WTC11 (cell line): ENCODE measurements at regions not wholly inside any gene's neighbourhood (a gene's known extent, or its start where the extent isn't known, plus 50 kb on each side); places are given as distances from the start of the nearest gene placed in this dataset.

Experiments
- ATAC-seq: fragments of 200-7000 bp; cut with Tn5 transposase; 2 replicates; pipeline ENCODE4 v1.10.0; 2021; ENCODE audit warnings: mild to moderate bottlenecking, moderate library complexity
- CTCF ChIA-PET: fragments of 300-600 bp; sonication (Branson Sonifier 250); formaldehyde crosslinking; loops from one replicate; lab custom pipeline; 2021; ENCODE audit warnings: antibody characterized with exemption; lab: Charles Lee
- POLR2A ChIA-PET: fragments of 350-600 bp; sonication (Branson Sonifier 250); formaldehyde crosslinking; loops from one replicate; lab custom pipeline; 2021; ENCODE audit warnings: antibody characterized with exemption; lab: Charles Lee
- DNase-seq: peaks from one replicate; pipeline ENCODE4 v3.0.0; 2021; ENCODE audit warnings: low spot score
- H3K27ac Mint-ChIP-seq: 2 replicates; pipeline ENCODE4 v1.8.0; 2021; ENCODE audit warnings: mixed read lengths
- H3K27me3 Mint-ChIP-seq: 2 replicates; pipeline ENCODE4 v1.8.0; 2021; ENCODE audit warnings: low read depth, mild to moderate bottlenecking, moderate library complexity, mixed read lengths
- H3K36me3 Mint-ChIP-seq: 2 replicates; pipeline ENCODE4 v1.8.0; 2021; ENCODE audit warnings: mixed read lengths
- H3K4me1 Mint-ChIP-seq: 2 replicates; pipeline ENCODE4 v1.8.0; 2022; ENCODE audit warnings: mixed read lengths
- H3K4me3 Mint-ChIP-seq: 2 replicates; pipeline ENCODE4 v1.8.0; 2021; ENCODE audit warnings: mild to moderate bottlenecking, moderate library complexity, mixed read lengths
- H3K9me3 Mint-ChIP-seq: 2 replicates; pipeline ENCODE4 v1.8.0; 2021; ENCODE audit warnings: mixed read lengths
- AR ChIP-seq: fragments of 250-450 bp; sonication (Bioruptor Pico); IDR thresholded peaks from 2 replicates; pipeline ENCODE4 v1.9.0; 2021; ENCODE audit warnings: mild to moderate bottlenecking
- CREB1 ChIP-seq: sonication (generic); formaldehyde crosslinking; IDR thresholded peaks from 2 replicates; pipeline ENCODE4 v1.8.0; 2023; ENCODE audit warnings: mild to moderate bottlenecking, missing genetic modification reagents
- HMGA2 ChIP-seq: fragments of 250-450 bp; sonication (Bioruptor Pico); IDR thresholded peaks from 2 replicates; pipeline ENCODE4 v1.4.0; 2021; ENCODE audit warnings: mild to moderate bottlenecking, moderate library complexity
- HMGXB4 ChIP-seq: sonication (generic); formaldehyde crosslinking; IDR thresholded peaks from 2 replicates; pipeline ENCODE4 v1.8.1; 2023; ENCODE audit warnings: mild to moderate bottlenecking, moderate library complexity, missing genetic modification reagents
- IRF2 ChIP-seq: sonication (generic); formaldehyde crosslinking; IDR thresholded peaks from 2 replicates; pipeline ENCODE4 v1.8.0; 2022; ENCODE audit warnings: low read depth, missing genetic modification reagents, borderline replicate concordance
- KAT7 ChIP-seq: sonication (generic); formaldehyde crosslinking; IDR thresholded peaks from 2 replicates; pipeline ENCODE4 v1.8.1; 2023; ENCODE audit warnings: missing genetic modification reagents, mild to moderate bottlenecking, borderline replicate concordance
- PRRX2 ChIP-seq: fragments of 250-450 bp; sonication (Bioruptor Pico); IDR thresholded peaks from 2 replicates; pipeline ENCODE4 v1.8.0; 2021; ENCODE audit warnings: mild to moderate bottlenecking
- RORB ChIP-seq: fragments of 250-450 bp; sonication (Bioruptor Pico); IDR thresholded peaks from 2 replicates; pipeline ENCODE4 v1.9.0; 2021; ENCODE audit warnings: mild to moderate bottlenecking
- TCF7 ChIP-seq: sonication (generic); formaldehyde crosslinking; IDR thresholded peaks from 2 replicates; pipeline ENCODE4 v1.8.0; 2022; ENCODE audit warnings: mild to moderate bottlenecking, low read depth, missing genetic modification reagents, moderate library complexity
- TEAD4 ChIP-seq: sonication (generic); formaldehyde crosslinking; IDR thresholded peaks from 2 replicates; pipeline ENCODE4 v1.8.0; 2022; ENCODE audit warnings: mild to moderate bottlenecking, missing genetic modification reagents
- ZBTB21 ChIP-seq: sonication (generic); formaldehyde crosslinking; IDR thresholded peaks from 2 replicates; pipeline ENCODE4 v1.8.1; 2023; ENCODE audit warnings: mild to moderate bottlenecking, missing genetic modification reagents, borderline replicate concordance
- ZNF219 ChIP-seq: sonication (generic); formaldehyde crosslinking; IDR thresholded peaks from 2 replicates; pipeline ENCODE4 v1.8.0; 2023; ENCODE audit warnings: missing genetic modification reagents, mild to moderate bottlenecking, borderline replicate concordance
- ZNF232 ChIP-seq: sonication (generic); formaldehyde crosslinking; IDR thresholded peaks from 2 replicates; pipeline ENCODE4 v1.8.0; 2022; ENCODE audit warnings: mild to moderate bottlenecking, missing genetic modification reagents
- ZNF263 ChIP-seq: sonication (generic); formaldehyde crosslinking; IDR thresholded peaks from 2 replicates; pipeline ENCODE4 v1.8.1; 2022; ENCODE audit warnings: low read depth, mild to moderate bottlenecking, moderate library complexity, missing genetic modification reagents
- ZNF317 ChIP-seq: sonication (generic); formaldehyde crosslinking; IDR thresholded peaks from 2 replicates; pipeline ENCODE4 v1.8.1; 2023; ENCODE audit warnings: low read depth, mild to moderate bottlenecking, moderate library complexity, missing genetic modification reagents, borderline replicate concordance
- TF ChIP-seq, protein P1 (sequence below): sonication (generic); formaldehyde crosslinking; IDR thresholded peaks from 2 replicates; pipeline ENCODE4 v1.8.0; 2022; ENCODE audit warnings: mild to moderate bottlenecking, missing genetic modification reagents
- TF ChIP-seq, protein P2 (sequence below): sonication (generic); formaldehyde crosslinking; IDR thresholded peaks from 2 replicates; pipeline ENCODE4 v1.8.0; 2023; ENCODE audit warnings: missing genetic modification reagents
- TF ChIP-seq, protein P3 (sequence below): sonication (generic); formaldehyde crosslinking; IDR thresholded peaks from 2 replicates; pipeline ENCODE4 v1.8.1; 2022; ENCODE audit warnings: mild to moderate bottlenecking, moderate library complexity, missing genetic modification reagents
- TF ChIP-seq, protein P4 (sequence below): fragments of 250-450 bp; sonication (Bioruptor Pico); IDR thresholded peaks from 2 replicates; pipeline ENCODE4 v2.1.2; 2022; ENCODE audit warnings: mild to moderate bottlenecking, moderate library complexity
- TF ChIP-seq, protein P5 (sequence below): sonication (generic); formaldehyde crosslinking; IDR thresholded peaks from 2 replicates; pipeline ENCODE4 v1.8.1; 2023; ENCODE audit warnings: mild to moderate bottlenecking, missing genetic modification reagents

GRCh38 chr13:22825186-22825585 is 355.6 kb upstream of the SGCG start:
- TF ChIP-seq HMGA2 (CRISPR knock-in tag) = no peak
- TF ChIP-seq, protein P1, sequence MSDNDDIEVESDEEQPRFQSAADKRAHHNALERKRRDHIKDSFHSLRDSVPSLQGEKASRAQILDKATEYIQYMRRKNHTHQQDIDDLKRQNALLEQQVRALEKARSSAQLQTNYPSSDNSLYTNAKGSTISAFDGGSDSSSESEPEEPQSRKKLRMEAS (CRISPR knock-in tag) = no peak
- TF ChIP-seq ZNF232 (CRISPR knock-in tag) = no peak
- TF ChIP-seq, all 79 proteins: peak for 0
- ChIA-PET POLR2A (no interaction called here), CTCF (no interaction called here)
- no peaks in the 10 kb centered on the region for H3K27me3 Mint-ChIP-seq
- ATAC-seq (no peak), DNase-seq (no peak)
- H3K27ac Mint-ChIP-seq = no peak overlapping the region
- no peak overlapping the region for H3K4me3 Mint-ChIP-seq
- H3K4me1 Mint-ChIP-seq = no peaks in the 10 kb centered on the region
- no peaks in the 10 kb centered on the region for H3K36me3 Mint-ChIP-seq
- H3K9me3 Mint-ChIP-seq = peaks cover 11% of the 10 kb centered on the region

DNA sequence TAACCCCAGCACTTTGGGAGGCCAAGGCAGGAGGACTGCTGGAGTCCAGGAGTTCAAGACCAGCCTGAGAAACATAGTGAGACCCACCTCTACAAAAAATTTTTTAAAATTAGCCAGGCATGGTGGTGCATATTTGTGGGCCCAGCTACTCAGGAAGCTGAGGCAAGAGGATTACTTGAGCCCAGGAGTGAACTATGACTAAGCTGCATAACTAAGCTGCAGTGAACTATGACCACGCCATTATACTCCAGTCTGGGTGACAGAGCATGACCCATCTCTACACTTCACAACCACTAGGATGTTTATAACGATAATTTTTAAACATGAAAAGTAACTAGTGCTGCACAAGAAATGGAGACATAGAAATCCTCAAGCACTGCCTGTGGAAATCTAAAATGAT is 352.7 kb upstream of the SGCG start:
- peaks cover 3% of the 10 kb centered on the region; the same call in 1 of the 2 replicates for H3K27me3 Mint-ChIP-seq
- CTCF ChIA-PET = interaction anchor here (1.1 kb wide), 1 partner anchor 87 kb away, joined by 3 read pairs; no protein-coding TSS in a partner anchor
- H3K36me3 Mint-ChIP-seq = no peaks in the 10 kb centered on the region
- DNase-seq (no peak), ATAC-seq (no peak)
- no peak for TF ChIP-seq IRF2 (CRISPR knock-in tag)
- TF ChIP-seq ZBTB21 (CRISPR knock-in tag) = no peak
- no peak for TF ChIP-seq TCF7 (CRISPR knock-in tag)
- TF ChIP-seq TEAD4 (CRISPR knock-in tag) = no peak
- TF ChIP-seq, protein P2, sequence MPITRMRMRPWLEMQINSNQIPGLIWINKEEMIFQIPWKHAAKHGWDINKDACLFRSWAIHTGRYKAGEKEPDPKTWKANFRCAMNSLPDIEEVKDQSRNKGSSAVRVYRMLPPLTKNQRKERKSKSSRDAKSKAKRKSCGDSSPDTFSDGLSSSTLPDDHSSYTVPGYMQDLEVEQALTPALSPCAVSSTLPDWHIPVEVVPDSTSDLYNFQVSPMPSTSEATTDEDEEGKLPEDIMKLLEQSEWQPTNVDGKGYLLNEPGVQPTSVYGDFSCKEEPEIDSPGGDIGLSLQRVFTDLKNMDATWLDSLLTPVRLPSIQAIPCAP (CRISPR knock-in tag) = no peak
- no peak for TF ChIP-seq ZNF219 (CRISPR knock-in tag)
- POLR2A ChIA-PET = no interaction called here
- peaks cover 8% of the 10 kb centered on the region for H3K9me3 Mint-ChIP-seq
- H3K4me1 Mint-ChIP-seq = no peaks in the 10 kb centered on the region
- H3K4me3 Mint-ChIP-seq = no peak overlapping the region
- H3K27ac Mint-ChIP-seq = no peak overlapping the region

- Mint-ChIP-seq H3K36me3 (no peaks in the 10 kb centered on the region), H3K9me3 (no peaks in the 10 kb centered on the region), H3K27ac (no peak overlapping the region)
- CTCF ChIA-PET = no interaction called here
- ATAC-seq (no peak), DNase-seq (no peak)
- TF ChIP-seq ZNF263 (CRISPR knock-in tag) (no peak), ZNF317 (no peak), PRRX2 (CRISPR knock-in tag) (no peak), ZBTB21 (CRISPR knock-in tag) (no peak), HMGXB4 (CRISPR knock-in tag) (no peak), RORB (no peak), TEAD4 (CRISPR knock-in tag) (no peak), AR (CRISPR knock-in tag) (no peak), CREB1 (CRISPR knock-in tag) (no peak), KAT7 (CRISPR knock-in tag) (no peak)
- TF ChIP-seq, protein P3, sequence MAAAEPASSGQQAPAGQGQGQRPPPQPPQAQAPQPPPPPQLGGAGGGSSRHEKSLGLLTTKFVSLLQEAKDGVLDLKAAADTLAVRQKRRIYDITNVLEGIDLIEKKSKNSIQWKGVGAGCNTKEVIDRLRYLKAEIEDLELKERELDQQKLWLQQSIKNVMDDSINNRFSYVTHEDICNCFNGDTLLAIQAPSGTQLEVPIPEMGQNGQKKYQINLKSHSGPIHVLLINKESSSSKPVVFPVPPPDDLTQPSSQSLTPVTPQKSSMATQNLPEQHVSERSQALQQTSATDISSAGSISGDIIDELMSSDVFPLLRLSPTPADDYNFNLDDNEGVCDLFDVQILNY (CRISPR knock-in tag) = no peak
- TF ChIP-seq, protein P4, sequence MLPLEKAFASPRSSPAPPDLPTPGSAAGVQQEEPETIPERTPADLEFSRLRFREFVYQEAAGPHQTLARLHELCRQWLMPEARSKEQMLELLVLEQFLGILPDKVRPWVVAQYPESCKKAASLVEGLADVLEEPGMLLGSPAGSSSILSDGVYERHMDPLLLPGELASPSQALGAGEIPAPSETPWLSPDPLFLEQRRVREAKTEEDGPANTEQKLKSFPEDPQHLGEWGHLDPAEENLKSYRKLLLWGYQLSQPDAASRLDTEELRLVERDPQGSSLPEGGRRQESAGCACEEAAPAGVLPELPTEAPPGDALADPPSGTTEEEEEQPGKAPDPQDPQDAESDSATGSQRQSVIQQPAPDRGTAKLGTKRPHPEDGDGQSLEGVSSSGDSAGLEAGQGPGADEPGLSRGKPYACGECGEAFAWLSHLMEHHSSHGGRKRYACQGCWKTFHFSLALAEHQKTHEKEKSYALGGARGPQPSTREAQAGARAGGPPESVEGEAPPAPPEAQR = no peak
- TF ChIP-seq, protein P5, sequence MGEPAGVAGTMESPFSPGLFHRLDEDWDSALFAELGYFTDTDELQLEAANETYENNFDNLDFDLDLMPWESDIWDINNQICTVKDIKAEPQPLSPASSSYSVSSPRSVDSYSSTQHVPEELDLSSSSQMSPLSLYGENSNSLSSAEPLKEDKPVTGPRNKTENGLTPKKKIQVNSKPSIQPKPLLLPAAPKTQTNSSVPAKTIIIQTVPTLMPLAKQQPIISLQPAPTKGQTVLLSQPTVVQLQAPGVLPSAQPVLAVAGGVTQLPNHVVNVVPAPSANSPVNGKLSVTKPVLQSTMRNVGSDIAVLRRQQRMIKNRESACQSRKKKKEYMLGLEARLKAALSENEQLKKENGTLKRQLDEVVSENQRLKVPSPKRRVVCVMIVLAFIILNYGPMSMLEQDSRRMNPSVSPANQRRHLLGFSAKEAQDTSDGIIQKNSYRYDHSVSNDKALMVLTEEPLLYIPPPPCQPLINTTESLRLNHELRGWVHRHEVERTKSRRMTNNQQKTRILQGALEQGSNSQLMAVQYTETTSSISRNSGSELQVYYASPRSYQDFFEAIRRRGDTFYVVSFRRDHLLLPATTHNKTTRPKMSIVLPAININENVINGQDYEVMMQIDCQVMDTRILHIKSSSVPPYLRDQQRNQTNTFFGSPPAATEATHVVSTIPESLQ (CRISPR knock-in tag) = no peak
- TF ChIP-seq, all 79 proteins: peak for 0
- H3K27me3 Mint-ChIP-seq = no peaks in the 10 kb centered on the region
- POLR2A ChIA-PET = no interaction called here
- H3K4me3 Mint-ChIP-seq = no peak overlapping the region
- H3K4me1 Mint-ChIP-seq = no peaks in the 10 kb centered on the region
These were observed 344.3 kb upstream of the SGCG start for GRCh38 chr13:22836475-22836874.
